ENCODE measurements at regions not wholly inside any gene's neighbourhood (a gene's known extent, or its start where the extent isn't known, plus 50 kb on each side); places are given as distances from the start of the nearest gene placed in this dataset.

DNA sequence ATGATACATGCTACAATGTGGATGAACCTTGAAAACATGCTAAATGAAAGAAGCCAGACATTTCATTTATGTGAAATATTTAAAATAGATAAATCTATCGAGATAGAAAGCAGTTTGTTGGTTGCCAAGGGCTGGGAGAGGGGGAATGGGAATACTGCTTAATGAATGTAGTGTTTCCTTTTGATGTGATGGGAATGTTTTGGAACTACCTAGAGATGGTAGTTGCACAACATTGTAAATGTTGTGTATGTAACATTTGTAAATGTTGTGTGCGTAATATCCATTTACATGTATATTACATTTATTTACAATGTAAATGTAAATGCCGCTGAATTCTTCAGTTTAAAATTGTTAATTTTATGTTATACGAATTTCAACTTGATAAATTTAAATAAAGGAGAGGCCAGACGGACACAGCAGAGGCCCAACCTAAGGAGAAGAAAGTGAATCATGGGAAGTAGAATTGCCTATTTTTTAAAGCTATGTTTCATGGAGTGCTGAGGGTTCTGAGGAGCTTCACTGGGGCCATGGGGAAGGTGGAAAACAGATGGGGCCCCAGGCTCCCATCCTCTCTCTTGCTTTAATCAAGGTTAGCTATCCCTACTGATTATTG lies 60.0 kb upstream of the TEX13D start:
- H3K27ac ChIP-seq (ENCODE audit: insufficient read depth, low read length, poor library complexity, severe bottlenecking), result no peak overlapping the region
- H3K36me3 ChIP-seq (ENCODE audit: control insufficient read depth, insufficient read depth, low read length), result no peaks in the 10 kb centered on the region
- Mint-ChIP-seq H3K27ac (no peak overlapping the region), H3K4me1 (no peaks in the 10 kb centered on the region), H3K27me3 (no peaks in the 10 kb centered on the region), H3K36me3 (no peaks in the 10 kb centered on the region), H3K9me3 (peaks cover 0 to 2% (median 0%) of the 10 kb centered on the region in 7 donors), H3K4me3 (no peak overlapping the region)
- DNase-seq, result no peak
- ATAC-seq (ENCODE audit: low read depth in 2 of 2), result no peak
- no peaks in the 10 kb centered on the region for H3K27me3 ChIP-seq (ENCODE audit: control insufficient read depth, insufficient read depth, low read length)
- no peaks in the 10 kb centered on the region for H3K4me1 ChIP-seq (ENCODE audit: control insufficient read depth, insufficient read depth, low read length, poor library complexity, severe bottlenecking)
- no peak overlapping the region for H3K4me3 ChIP-seq (ENCODE audit: low read depth, low read length)
- no peaks in the 10 kb centered on the region for H3K9me3 ChIP-seq (ENCODE audit: control insufficient read depth in 2 of 2, low read length in 2 of 2)

DNA sequence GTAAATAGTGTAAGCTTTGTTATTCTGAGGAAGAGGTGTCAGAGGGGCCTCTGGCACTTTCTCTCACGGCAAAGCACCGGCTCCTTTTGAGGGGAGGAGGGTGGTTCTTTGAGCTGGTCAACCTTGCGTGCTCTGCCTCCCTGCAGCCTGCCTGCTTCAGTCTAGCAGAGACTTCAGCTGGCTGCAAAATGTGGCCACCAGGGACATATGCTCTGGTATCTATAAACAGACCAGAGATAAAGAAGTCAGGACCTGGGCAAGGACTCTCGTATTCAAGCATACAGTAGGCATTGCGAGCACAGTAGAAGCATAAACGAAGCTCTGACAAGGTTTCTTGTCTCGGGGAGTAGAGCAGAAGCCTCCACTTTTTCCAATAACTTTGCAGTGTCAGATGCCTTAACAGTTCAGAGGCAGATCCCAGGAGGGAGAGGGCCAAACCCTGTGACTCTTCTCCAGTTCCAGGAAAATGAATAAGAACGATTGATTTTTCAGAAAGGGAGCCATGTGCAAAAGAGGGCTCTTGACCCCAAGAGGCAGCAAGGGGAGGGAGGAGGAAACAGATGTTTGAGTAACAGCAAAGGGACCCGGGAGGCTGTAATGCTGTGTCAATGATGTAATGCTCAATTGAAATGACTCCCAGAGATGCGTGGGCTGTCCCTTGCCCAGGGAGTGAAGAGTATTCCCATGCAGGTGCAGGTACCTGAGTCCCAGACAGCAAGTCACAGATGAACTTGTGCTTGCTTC lies 57.9 kb upstream of the TEX13D start:
- Histone ChIP-seq H3K27me3 (ENCODE audit: control insufficient read depth, insufficient read depth, low read length) (no peaks in the 10 kb centered on the region), H3K4me1 (ENCODE audit: control insufficient read depth, insufficient read depth, low read length, poor library complexity, severe bottlenecking) (no peaks in the 10 kb centered on the region), H3K9me3 (ENCODE audit: control insufficient read depth in 2 of 2, low read length in 2 of 2) (no peaks in the 10 kb centered on the region), H3K36me3 (ENCODE audit: control insufficient read depth, insufficient read depth, low read length) (no peaks in the 10 kb centered on the region), H3K27ac (ENCODE audit: insufficient read depth, low read length, poor library complexity, severe bottlenecking) (no peak overlapping the region), H3K4me3 (ENCODE audit: low read depth, low read length) (no peak overlapping the region)
- ATAC-seq (ENCODE audit: low read depth in 2 of 2) (no peak), DNase-seq (no peak)
- no peak overlapping the region for H3K27ac Mint-ChIP-seq
- no peaks in the 10 kb centered on the region for H3K27me3 Mint-ChIP-seq
- no peak overlapping the region for H3K4me3 Mint-ChIP-seq
- peaks cover 0 to 2% (median 0%) of the 10 kb centered on the region in 7 donors for H3K9me3 Mint-ChIP-seq
- H3K4me1 Mint-ChIP-seq, result no peaks in the 10 kb centered on the region
- H3K36me3 Mint-ChIP-seq, result no peaks in the 10 kb centered on the region

DNA sequence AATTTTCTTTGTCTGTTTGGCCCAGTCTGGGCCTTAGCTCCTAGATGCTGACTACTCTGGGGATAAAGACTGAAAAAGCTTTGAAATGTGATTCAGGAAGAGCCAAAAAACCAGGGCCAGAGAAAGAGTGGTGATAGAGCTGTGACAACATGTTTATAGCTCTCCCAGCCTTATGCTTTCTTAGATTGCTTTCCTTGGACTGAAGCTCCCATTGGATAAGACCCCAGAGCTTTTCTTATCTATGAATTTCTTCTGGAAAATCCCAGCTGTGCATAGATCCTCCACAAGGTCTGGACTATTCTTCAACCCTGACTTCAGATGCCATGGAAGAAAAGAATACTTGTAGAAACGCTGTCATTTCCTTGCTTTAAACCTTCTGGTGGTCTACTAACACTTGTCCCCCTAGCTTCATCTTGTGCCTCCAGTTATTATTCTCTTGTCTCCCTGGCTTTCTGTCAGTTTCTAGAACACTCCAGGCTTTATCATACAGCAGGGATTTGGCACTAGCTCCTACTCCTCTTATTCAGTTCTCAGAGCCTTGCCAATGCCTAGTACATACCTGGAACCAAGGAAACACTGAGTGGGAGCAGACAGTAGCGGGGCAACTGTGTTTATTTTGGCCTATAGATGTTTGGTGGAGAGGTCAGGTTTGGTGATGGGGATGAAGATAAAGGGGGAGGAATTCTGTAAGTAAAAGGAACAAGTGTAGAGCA lies 57.1 kb upstream of the TEX13D start:
- Mint-ChIP-seq H3K4me3 (no peak overlapping the region), H3K4me1 (no peaks in the 10 kb centered on the region), H3K36me3 (no peaks in the 10 kb centered on the region), H3K27ac (no peak overlapping the region), H3K27me3 (no peaks in the 10 kb centered on the region), H3K9me3 (peaks cover 0 to 2% (median 0%) of the 10 kb centered on the region in 7 donors)
- Histone ChIP-seq H3K36me3 (ENCODE audit: control insufficient read depth, insufficient read depth, low read length) (no peaks in the 10 kb centered on the region), H3K9me3 (ENCODE audit: control insufficient read depth in 2 of 2, low read length in 2 of 2) (no peaks in the 10 kb centered on the region), H3K27ac (ENCODE audit: insufficient read depth, low read length, poor library complexity, severe bottlenecking) (no peak overlapping the region), H3K27me3 (ENCODE audit: control insufficient read depth, insufficient read depth, low read length) (no peaks in the 10 kb centered on the region), H3K4me1 (ENCODE audit: control insufficient read depth, insufficient read depth, low read length, poor library complexity, severe bottlenecking) (no peaks in the 10 kb centered on the region), H3K4me3 (ENCODE audit: low read depth, low read length) (no peak overlapping the region)
- ATAC-seq (ENCODE audit: low read depth in 2 of 2) (no peak), DNase-seq (no peak)

DNA sequence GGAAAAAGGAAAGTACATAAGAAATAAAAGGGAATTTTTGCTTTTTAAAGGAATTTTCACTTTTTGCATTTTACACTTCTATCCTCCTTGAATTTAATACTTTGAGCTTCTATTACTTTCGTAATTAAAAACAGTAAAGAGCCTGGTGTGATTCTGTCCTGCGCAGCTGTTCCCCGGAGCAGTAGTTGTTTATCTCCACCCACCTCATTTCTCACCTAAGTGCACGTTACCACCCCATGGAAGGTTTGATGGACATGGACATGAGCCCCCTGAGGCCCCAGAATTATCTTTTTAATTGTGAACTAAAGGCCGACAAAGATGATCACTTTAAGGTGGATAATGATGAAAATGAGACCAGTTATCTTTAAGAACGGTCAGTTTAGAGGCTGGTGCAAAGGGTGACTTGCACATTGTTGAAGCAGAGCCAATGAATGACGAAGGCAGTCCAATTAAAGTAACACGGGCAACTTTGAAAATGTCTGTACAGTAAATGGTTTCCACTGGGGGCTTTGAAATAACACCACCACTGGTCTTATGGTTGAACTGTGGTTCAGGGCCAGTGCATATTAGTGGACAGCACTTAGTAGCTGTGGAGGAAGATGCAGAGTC lies 52.1 kb upstream of the TEX13D start:
- Histone ChIP-seq H3K9me3 (ENCODE audit: control insufficient read depth in 2 of 2, low read length in 2 of 2) (no peaks in the 10 kb centered on the region), H3K4me3 (ENCODE audit: low read depth, low read length) (no peak overlapping the region), H3K36me3 (ENCODE audit: control insufficient read depth, insufficient read depth, low read length) (no peaks in the 10 kb centered on the region), H3K4me1 (ENCODE audit: control insufficient read depth, insufficient read depth, low read length, poor library complexity, severe bottlenecking) (no peaks in the 10 kb centered on the region), H3K27ac (ENCODE audit: insufficient read depth, low read length, poor library complexity, severe bottlenecking) (no peak overlapping the region), H3K27me3 (ENCODE audit: control insufficient read depth, insufficient read depth, low read length) (no peaks in the 10 kb centered on the region)
- DNase-seq (no peak), ATAC-seq (ENCODE audit: low read depth in 2 of 2) (no peak)
- Mint-ChIP-seq H3K9me3 (peaks cover 0 to 1% (median 0%) of the 10 kb centered on the region in 7 donors), H3K27me3 (no peaks in the 10 kb centered on the region), H3K27ac (no peak overlapping the region), H3K4me3 (no peak overlapping the region), H3K36me3 (no peaks in the 10 kb centered on the region), H3K4me1 (no peaks in the 10 kb centered on the region)

GRCh38 chrX:124282580-124282979 lies 49.9 kb upstream of the TEX13D start:
- no peaks in the 10 kb centered on the region for H3K4me1 ChIP-seq (ENCODE audit: control insufficient read depth, insufficient read depth, low read length, poor library complexity, severe bottlenecking)
- no peak overlapping the region for H3K4me3 ChIP-seq (ENCODE audit: low read depth, low read length)
- peaks cover 0 to 1% (median 0%) of the 10 kb centered on the region in 7 donors for H3K9me3 Mint-ChIP-seq
- no peak overlapping the region for H3K27ac Mint-ChIP-seq
- no peaks in the 10 kb centered on the region for H3K9me3 ChIP-seq (ENCODE audit: control insufficient read depth in 2 of 2, low read length in 2 of 2)
- ATAC-seq (ENCODE audit: low read depth in 2 of 2), result no peak
- no peak for DNase-seq
- H3K4me3 Mint-ChIP-seq, result no peak overlapping the region
- H3K36me3 ChIP-seq (ENCODE audit: control insufficient read depth, insufficient read depth, low read length), result no peaks in the 10 kb centered on the region
- no peaks in the 10 kb centered on the region for H3K4me1 Mint-ChIP-seq
- no peaks in the 10 kb centered on the region for H3K27me3 ChIP-seq (ENCODE audit: control insufficient read depth, insufficient read depth, low read length)
- H3K27ac ChIP-seq (ENCODE audit: insufficient read depth, low read length, poor library complexity, severe bottlenecking), result no peak overlapping the region
- no peaks in the 10 kb centered on the region for H3K27me3 Mint-ChIP-seq
- no peaks in the 10 kb centered on the region for H3K36me3 Mint-ChIP-seq

Measured in CD4-positive, CD25-positive, alpha-beta regulatory T cell (primary cell).